SK-N-SH (cell line): ENCODE measurements at regions not wholly inside any gene's neighbourhood (a gene's known extent, or its start where the extent isn't known, plus 50 kb on each side); places are given as distances from the start of the nearest gene placed in this dataset.
"Not testable (repeated sequence)": the region's sequence is repeated elsewhere in the genome, so short reads cannot be mapped to it uniquely, and the experiment has no call there.

Source experiments
- CTCF ChIP-seq: fragments of 200-600 bp; sonication (generic); IDR thresholded peaks from 2 replicates; pipeline ENCODE4 v1.6.1; 2017; ENCODE audit warnings: antibody characterized with exemption, mild to moderate bottlenecking, moderate library complexity
- EP300 ChIP-seq, 2 experiments: IDR thresholded peaks; 2 replicates each; pipeline versions ENCODE4 v1.4.0 to v1.6.1; 2012; ENCODE audit warnings: borderline replicate concordance in 1 of 2, low read depth in 1 of 2, low read length in 1 of 2
- EZH2phosphoT487 ChIP-seq: fragments of 200-600 bp; sonication (generic); IDR thresholded peaks from 2 replicates; pipeline ENCODE4 v1.6.1; 2017; ENCODE audit warnings: low read depth, mixed run types, mild to moderate bottlenecking, antibody characterized with exemption, moderate library complexity, borderline replicate concordance
- GABPA ChIP-seq: IDR thresholded peaks from 2 replicates; pipeline ENCODE4 v1.4.0; 2012; ENCODE audit warnings: low read depth, mild to moderate bottlenecking
- NRF1 ChIP-seq: IDR thresholded peaks from 2 replicates; pipeline ENCODE4 v1.6.1; 2012; ENCODE audit warnings: low read depth, mild to moderate bottlenecking, low read length
- PBX3 ChIP-seq: IDR thresholded peaks from 2 replicates; pipeline ENCODE4; 2012
- POLR2AphosphoS5 ChIP-seq: IDR thresholded peaks from 2 replicates; pipeline ENCODE4 v1.6.1; 2012; ENCODE audit warnings: low read depth, low read length
- RCOR1 ChIP-seq: fragments of 150-350 bp; IDR thresholded peaks from 2 replicates; pipeline ENCODE4 v1.6.1; 2017; ENCODE audit warnings: antibody characterized with exemption, low read length
- SMC3 ChIP-seq: IDR thresholded peaks from 2 replicates; pipeline ENCODE4 v1.6.1; 2012; ENCODE audit warnings: low read depth, low read length, improper control_type of control experiment
- TAF1 ChIP-seq: IDR thresholded peaks from 2 replicates; pipeline ENCODE4 v1.6.1; 2012; ENCODE audit warnings: low read depth, mild to moderate bottlenecking, low read length, moderate library complexity, borderline replicate concordance
- USF2 ChIP-seq: fragments of 150-350 bp; IDR thresholded peaks from 2 replicates; pipeline ENCODE4 v1.6.1; 2017; ENCODE audit warnings: antibody characterized with exemption, low read length, low read depth, borderline replicate concordance

- not testable (repeated sequence) for TF ChIP-seq CTCF; POLR2AphosphoS5; EP300 (IDR thresholded peaks at IDR 0.05; ENCODE audit: borderline replicate concordance in 1 of 2, low read depth in 1 of 2, low read length in 1 of 2); USF2; TAF1; NRF1; SMC3; PBX3; RCOR1; EZH2phosphoT487; GABPA
These were observed 703.3 kb downstream of the TTLL7 start for GRCh38 chr1:83295594-83295993.
